H1 (cell line): ENCODE measurements at regions not wholly inside any gene's neighbourhood (a gene's known extent, or its start where the extent isn't known, plus 50 kb on each side); places are given as distances from the start of the nearest gene placed in this dataset.

Experiments
- RNF2 ChIP-seq: fragments of 200-900, 300-1000 bp; sonication (generic); IDR thresholded peaks from 2 replicates; pipeline ENCODE4 v1.7.1; 2016; ENCODE audit warnings: borderline replicate concordance, low read depth, mild to moderate bottlenecking, antibody characterized with exemption, low read length; ENCODE audit not compliant: poor library complexity, severe bottlenecking; ENCODE audit errors: missing control alignments

DNA sequence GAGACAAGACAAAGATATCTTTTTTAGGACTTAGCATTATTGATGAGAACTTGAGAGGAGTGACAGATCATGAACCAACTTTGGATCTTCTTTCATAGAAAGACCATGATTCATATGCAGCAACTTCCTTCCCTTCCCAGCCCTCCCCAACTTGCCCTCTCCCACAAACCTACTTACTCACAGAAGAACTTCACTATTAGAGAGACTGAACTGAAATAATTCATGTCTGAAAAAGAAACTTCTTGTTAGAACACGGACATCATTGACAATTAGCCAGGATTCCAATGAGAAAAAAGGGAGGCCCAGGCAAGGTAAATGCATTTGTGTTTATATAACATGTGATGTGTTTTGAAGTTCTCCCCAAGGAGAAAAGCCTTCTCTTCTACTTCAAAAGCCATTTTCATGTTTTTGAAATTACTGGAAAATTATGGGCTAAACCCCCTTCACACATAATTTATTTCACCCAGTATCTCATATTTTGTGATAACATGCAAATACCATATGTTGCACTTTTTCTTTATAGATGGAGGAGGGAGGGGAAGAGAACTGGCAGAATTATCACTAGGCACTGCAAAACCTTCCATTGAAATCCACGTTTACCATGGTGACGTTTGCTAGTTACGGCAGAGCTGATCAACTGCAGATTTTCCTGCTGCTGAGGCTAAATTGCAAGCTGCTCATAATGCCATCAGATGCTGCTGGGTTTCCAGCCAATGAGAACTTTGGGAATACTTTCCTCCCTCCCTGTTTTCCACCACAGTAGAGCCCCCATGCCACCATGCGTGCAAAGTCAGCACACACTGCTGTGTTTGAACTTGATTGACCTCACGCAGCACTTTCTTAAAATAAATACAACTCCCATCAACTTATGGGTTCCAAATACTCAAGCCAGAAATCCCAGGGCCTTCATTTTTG, 294.7 kb downstream of the MEIS1 start (continued):
- TF ChIP-seq RNF2, result no peak
- TF ChIP-seq, all 59 proteins: peak for 0
